GM19025 (cell line): ENCODE measurements at regions not wholly inside any gene's neighbourhood (a gene's known extent, or its start where the extent isn't known, plus 50 kb on each side); places are given as distances from the start of the nearest gene placed in this dataset.
"Not testable (repeated sequence)": the region's sequence is repeated elsewhere in the genome, so short reads cannot be mapped to it uniquely, and the experiment has no call there.

Source experiments
- ATAC-seq: cut with Tn5 transposase; IDR thresholded peaks from one replicate; pipeline ENCODE4 v1.9.1; 2021; ENCODE audit warnings: mild to moderate bottlenecking, low read depth, moderate library complexity; ENCODE audit not compliant: unreplicated experiment

GRCh38 chr20:41734506-41734945, 116.3 kb upstream of the CHD6 start:
- ATAC-seq: no peak

- no peak for ATAC-seq
These were observed 115.0 kb upstream of the CHD6 start for GRCh38 chr20:41733151-41733550.

GRCh38 chr20:41731198-41731597, 113.0 kb upstream of the CHD6 start:
- ATAC-seq: not testable (repeated sequence)

GRCh38 chr20:41727681-41728080, 109.5 kb upstream of the CHD6 start:
- not testable (repeated sequence) for ATAC-seq

DNA sequence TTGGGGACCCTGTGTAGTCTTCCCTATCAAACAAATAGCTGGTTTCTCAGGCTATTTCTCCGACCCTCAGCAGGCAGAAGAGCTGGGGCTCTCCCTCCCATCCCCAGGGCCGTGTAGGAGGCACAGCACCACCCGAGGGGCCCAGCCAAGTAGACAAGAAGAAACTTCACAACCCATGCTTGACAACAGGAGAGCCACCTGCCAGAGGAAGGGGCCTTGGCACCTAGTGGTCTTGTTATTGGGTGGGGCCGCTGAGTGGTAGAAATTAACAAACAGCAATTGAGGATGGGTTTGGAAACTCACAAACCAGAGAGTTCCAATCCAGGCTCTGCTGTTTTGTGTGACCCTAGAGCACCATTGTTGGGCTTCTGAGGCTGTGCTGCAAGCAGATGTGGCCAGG, 108.5 kb upstream of the CHD6 start:
- ATAC-seq: no peak

- ATAC-seq: no peak
These were observed 101.0 kb upstream of the CHD6 start for GRCh38 chr20:41719151-41719550.

DNA sequence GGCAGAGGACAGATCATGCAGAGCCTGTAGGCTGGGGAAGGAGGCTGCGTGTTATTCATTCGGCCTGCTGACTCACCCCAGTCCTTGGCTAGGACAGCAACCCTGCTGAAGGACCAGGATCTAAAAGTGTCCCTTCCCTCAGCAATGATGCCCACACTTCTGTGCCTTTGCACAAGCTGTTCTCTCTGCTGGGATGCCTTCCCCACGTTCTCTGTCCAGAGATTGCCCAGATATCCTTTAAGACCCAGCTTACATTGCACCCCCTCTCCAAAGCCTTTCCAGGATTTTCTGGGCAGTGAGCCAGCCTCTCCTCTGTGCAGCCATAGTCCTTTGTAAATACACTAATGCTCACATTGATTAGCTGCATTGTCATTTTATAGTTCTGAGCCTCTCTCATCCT, 99.3 kb upstream of the CHD6 start:
- ATAC-seq: no peak

GRCh38 chr20:41716911-41717310, 98.7 kb upstream of the CHD6 start:
- no peak for ATAC-seq

- ATAC-seq: no peak
These were observed 98.3 kb upstream of the CHD6 start for GRCh38 chr20:41716436-41716835.

DNA sequence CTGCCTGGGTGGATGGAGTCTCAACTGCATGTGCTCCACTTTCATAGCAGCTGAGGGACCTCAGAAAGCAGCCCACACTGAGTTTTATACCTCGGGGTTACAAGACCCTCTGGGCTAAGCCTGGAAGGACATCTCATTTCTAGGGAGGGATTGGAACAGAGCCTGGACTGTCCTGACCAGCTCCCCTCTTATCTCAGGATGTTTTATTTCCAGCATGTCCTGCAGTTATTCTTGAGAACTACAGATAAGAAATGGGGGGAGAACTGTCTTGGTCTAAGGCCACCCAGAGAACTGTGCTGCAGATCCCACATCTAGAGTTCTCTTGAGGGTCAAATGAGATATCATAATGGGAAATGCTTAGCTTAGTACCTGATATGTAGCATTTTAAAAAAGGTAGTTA, 97.3 kb upstream of the CHD6 start:
- no peak for ATAC-seq

DNA sequence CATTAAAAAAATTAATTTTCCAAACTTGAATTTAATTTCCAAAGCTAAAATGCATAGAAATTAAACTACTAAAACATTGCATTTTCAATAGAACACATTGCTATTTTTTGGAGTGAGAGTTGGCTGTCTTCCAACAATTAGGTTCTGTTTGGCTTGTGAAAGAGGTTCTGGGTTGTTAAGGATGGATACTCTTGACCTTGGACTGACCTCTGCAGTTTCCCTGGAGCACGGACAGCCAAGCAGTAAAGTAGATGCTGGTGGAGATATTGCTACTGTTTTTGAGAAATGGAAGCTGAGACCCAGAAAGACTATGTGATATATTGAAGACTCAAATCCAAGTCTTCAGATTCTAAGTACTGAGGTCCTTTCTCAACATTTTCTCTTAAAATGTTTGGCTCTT, 95.9 kb upstream of the CHD6 start:
- no peak for ATAC-seq

- ATAC-seq: no peak
These were observed 86.7 kb upstream of the CHD6 start for GRCh38 chr20:41704896-41705295.

- ATAC-seq: no peak
These were observed 84.5 kb upstream of the CHD6 start for GRCh38 chr20:41702647-41703046.

- no peak for ATAC-seq
These were observed 83.6 kb upstream of the CHD6 start for GRCh38 chr20:41701588-41702348.

DNA sequence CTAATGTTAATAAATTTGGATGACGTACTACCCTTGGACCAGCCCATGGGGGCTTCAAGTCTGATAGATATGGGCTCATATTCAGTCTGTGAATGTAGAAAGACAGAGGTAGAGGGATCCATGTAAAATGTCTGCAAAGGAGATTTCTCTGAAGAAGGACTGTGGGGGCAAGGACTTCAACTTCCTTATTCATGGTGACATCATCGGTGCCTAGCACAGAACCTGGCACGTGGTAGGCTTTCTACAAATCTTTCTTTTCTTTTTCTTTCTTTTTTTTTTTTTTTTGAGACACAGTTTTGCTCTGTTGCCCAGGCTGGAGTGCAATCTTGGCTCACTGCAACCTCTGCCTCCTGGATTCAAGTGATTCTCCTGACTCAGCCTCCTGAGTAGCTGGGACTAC, 81.5 kb upstream of the CHD6 start:
- ATAC-seq: not testable (repeated sequence)

DNA sequence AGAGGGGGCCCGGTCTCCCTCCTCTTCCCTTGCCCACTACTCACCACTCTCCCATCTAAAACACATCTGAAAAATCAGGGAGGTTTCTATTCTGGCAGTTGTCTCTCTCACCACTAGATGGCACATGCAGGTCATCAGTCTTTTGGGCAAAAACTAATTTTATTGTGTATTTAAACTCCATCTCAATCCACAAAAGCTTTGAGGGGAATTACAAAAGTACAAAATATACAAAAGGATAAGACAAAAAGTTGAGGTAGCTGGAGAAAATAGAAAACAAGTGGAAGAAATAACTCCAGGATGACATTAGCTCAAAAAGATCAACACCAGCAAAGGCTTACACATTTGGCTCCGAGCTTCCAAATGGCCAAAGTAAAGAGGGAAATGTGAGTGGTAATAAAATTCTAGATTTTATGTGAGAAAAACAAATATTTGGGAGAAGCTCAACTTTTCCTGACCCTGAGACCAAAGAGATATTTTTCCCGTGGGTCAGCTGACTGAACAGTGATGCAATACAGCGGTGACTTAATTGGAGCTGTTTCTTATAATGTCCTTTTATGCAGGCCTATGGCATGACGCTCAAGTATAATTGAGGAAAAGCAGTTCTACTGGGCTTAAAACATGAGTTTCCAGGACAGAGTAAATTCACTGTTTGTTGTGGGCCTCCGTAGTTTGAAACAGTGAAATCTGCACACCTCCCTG, 79.8 kb upstream of the CHD6 start:
- ATAC-seq: no peak

- no peak for ATAC-seq
These were observed 78.3 kb upstream of the CHD6 start for GRCh38 chr20:41696428-41696827.

DNA sequence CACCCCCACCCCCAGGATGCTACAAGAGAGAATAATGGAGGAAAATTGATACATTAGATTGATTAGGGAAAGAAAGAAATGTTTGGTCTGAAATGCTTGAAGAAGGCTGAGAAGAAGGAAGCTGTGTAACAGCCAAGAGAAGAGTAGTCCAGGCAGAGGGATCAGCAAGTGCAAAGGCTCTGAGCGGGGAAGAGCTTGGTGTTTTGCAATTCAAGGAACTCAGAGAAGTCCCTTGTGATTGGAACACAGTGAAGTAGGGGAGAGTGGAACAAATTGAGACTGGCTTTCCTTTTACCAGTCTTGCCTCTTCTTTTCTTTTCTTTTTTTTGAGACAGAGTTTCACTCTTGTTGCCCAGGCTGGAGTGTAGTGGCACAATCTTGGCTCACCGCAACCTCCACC, 76.6 kb upstream of the CHD6 start:
- ATAC-seq: no peak

- ATAC-seq: peak; percentile 77
These were observed 75.2 kb upstream of the CHD6 start for GRCh38 chr20:41693136-41693979.

GRCh38 chr20:41692479-41693135, 74.4 kb upstream of the CHD6 start:
- ATAC-seq: peak; percentile 34

DNA sequence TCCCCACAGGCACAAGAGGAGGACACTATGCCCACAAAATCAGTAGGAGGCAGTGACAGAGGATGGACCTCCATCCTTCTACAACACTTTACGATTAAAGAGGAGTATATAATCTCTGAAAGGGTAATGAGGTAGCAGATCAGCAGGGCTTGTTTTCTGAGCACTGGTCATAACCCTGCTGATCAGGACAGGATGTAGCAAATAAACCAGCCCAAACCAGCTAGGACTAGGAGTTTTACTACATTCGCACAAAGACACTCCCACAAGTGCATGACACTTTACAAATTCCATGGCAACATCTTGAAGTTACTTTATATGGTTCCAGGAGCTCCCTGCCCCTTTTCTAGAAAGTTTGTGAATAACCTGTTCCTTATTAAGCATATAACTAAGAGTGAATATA, 73.3 kb upstream of the CHD6 start:
- no peak for ATAC-seq
